ENCODE measurements at regions not wholly inside any gene's neighbourhood (a gene's known extent, or its start where the extent isn't known, plus 50 kb on each side); places are given as distances from the start of the nearest gene placed in this dataset.

GRCh38 chr13:97116754-97117153 is 105.4 kb upstream of the MBNL2 start (continued):
- TF ChIP-seq SP1 (IDR thresholded peaks at IDR 0.05; ENCODE audit: low read depth) (no peak), EGR1 (IDR thresholded peaks at IDR 0.05; ENCODE audit: low read depth) (no peak), JUND (IDR thresholded peaks at IDR 0.05) (no peak), RAD21 (IDR thresholded peaks at IDR 0.05; ENCODE audit: low read depth) (no peak), REST (IDR thresholded peaks at IDR 0.05; ENCODE audit: low read depth) (no peak)

GRCh38 chr13:97117388-97117910 is 104.7 kb upstream of the MBNL2 start:
- Histone ChIP-seq H3K4me3 (replicated peaks in 1 of 2; ENCODE audit: low read depth in 1 of 2, low read length in 2 of 2) (no peak overlapping the region), H3K27ac (ENCODE audit: low read depth, low read length) (no peak overlapping the region), H3K36me3 (ENCODE audit: control insufficient read depth in 1 of 2, insufficient read depth in 2 of 2, low read length in 2 of 2) (no peaks in the 10 kb centered on the region), H2AFZ (ENCODE audit: low read depth, low read length, poor library complexity, severe bottlenecking) (no peak overlapping the region), H3K4me2 (ENCODE audit: low read length) (no peak overlapping the region), H3K27me3 (ENCODE audit: insufficient read depth, low read length) (no peaks in the 10 kb centered on the region), H3K79me2 (ENCODE audit: insufficient read depth, low read length) (no peaks in the 10 kb centered on the region), H4K20me1 (ENCODE audit: insufficient read depth) (no peaks in the 10 kb centered on the region), H3K4me1 (ENCODE audit: control insufficient read depth in 1 of 2, insufficient read depth in 2 of 2, low read length in 2 of 2) (peaks cover 36 to 46% of the 10 kb centered on the region in 2 experiments), H3K9me3 (ENCODE audit: control insufficient read depth in 1 of 2, insufficient read depth in 1 of 2, low read depth in 1 of 2, low read length in 2 of 2) (no peaks in the 10 kb centered on the region), H3K9ac (ENCODE audit: low read length) (no peak overlapping the region), H3K9me2 (ENCODE audit: insufficient read depth) (no peaks in the 10 kb centered on the region)
- CTCF ChIA-PET, result interaction anchor here (0.6 to 1.4 kb wide), 2 partner anchors 8 to 107 kb away, joined by 3 to 4 read pairs; no protein-coding TSS in a partner anchor
- ATAC-seq, result no peak
- intact Hi-C loops (cut with micrococcal nuclease), result no loop called here
- no TSS peak for BruUV-seq (replicated peaks)
- RAD21 ChIA-PET (ENCODE audit: low non-redundant PET in 1 of 2, low total read pairs in 2 of 2, uncharacterized antibody in 2 of 2, unreplicated experiment in 2 of 2), result no interaction called here
- POLR2A ChIA-PET, result interaction anchor here (1.3 kb wide), 1 partner anchor 24 kb away, joined by 4 read pairs; no protein-coding TSS in a partner anchor
- DNase-seq (ENCODE audit: low read depth, low spot score), result no peak
- TF ChIP-seq POLR2A (IDR thresholded peaks at IDR 0.05; ENCODE audit: borderline replicate concordance, extremely low read depth, insufficient read depth, insufficient read length), result no peak
- TF ChIP-seq ELF1 (IDR thresholded peaks at IDR 0.05; ENCODE audit: borderline replicate concordance, low read depth), result no peak
- TF ChIP-seq ZNF274 (IDR thresholded peaks at IDR 0.05; ENCODE audit: low read depth, low read length), result no peak
- TF ChIP-seq EZH2phosphoT487 (IDR thresholded peaks at IDR 0.05; ENCODE audit: borderline replicate concordance), result no peak
- TF ChIP-seq ZBTB33 (IDR thresholded peaks at IDR 0.05; ENCODE audit: extremely low read depth, insufficient replicate concordance, low read length), result no peak
- no peak for TF ChIP-seq SP1 (IDR thresholded peaks at IDR 0.05; ENCODE audit: low read depth)
- TF ChIP-seq ATF3 (IDR thresholded peaks at IDR 0.05), result no peak
- TF ChIP-seq REST (IDR thresholded peaks at IDR 0.05; ENCODE audit: low read depth), result no peak
- no peak for TF ChIP-seq CTCF (IDR thresholded peaks at IDR 0.05 in 2 of 3, conservative IDR thresholded peaks at IDR 0.05 in 1 of 3; ENCODE audit: borderline replicate concordance in 1 of 3, insufficient read depth in 1 of 3, low read depth in 2 of 3, low read length in 2 of 3)
- TF ChIP-seq CBX3 (IDR thresholded peaks at IDR 0.05; ENCODE audit: low read depth), result no peak
